ENCODE measurements at regions not wholly inside any gene's neighbourhood (a gene's known extent, or its start where the extent isn't known, plus 50 kb on each side); places are given as distances from the start of the nearest gene placed in this dataset.

GRCh38 chr12:22812531-22812930 lies 187.6 kb downstream of the ETNK1 start:
- H3K4me2 ChIP-seq (ENCODE audit: control insufficient read depth, insufficient read depth): no peak overlapping the region
- DNase-seq (ENCODE audit: low read depth, low spot score) (no peak), FAIRE-seq (no peak), ATAC-seq (no peak)
- H3K4me1 ChIP-seq (ENCODE audit: control insufficient read depth, insufficient read depth, low read length): no peaks in the 10 kb centered on the region
- H4K20me1 ChIP-seq (ENCODE audit: control insufficient read depth, insufficient read depth): no peaks in the 10 kb centered on the region
- POLR2A ChIA-PET: no interaction called here
- no peak overlapping the region for H3K27ac ChIP-seq (ENCODE audit: control insufficient read depth, insufficient read depth)
- SMC1A ChIA-PET (ENCODE audit: uncharacterized antibody, unreplicated experiment): interaction anchor here (0.5 kb wide), 1 partner anchor 30 kb away, joined by 3 read pairs; no protein-coding TSS in a partner anchor
- in situ Hi-C loops (cut with MboI): no loop called here
- H3K27me3 ChIP-seq (replicated peaks in 1 of 2; ENCODE audit: control insufficient read depth in 2 of 2, insufficient read depth in 2 of 2, low read length in 1 of 2): no peaks in the 10 kb centered on the region
- TF ChIP-seq RBBP5 (conservative IDR thresholded peaks at IDR 0.05) (no peak), MEF2B (IDR thresholded peaks at IDR 0.05; ENCODE audit: partially characterized antibody, poor library complexity, severe bottlenecking) (no peak), ZNF207 (IDR thresholded peaks at IDR 0.05; ENCODE audit: borderline replicate concordance) (no peak), BHLHE40 (IDR thresholded peaks at IDR 0.05; ENCODE audit: borderline replicate concordance in 1 of 2, low read depth in 2 of 2, low read length in 1 of 2) (no peak), ZBTB40 (IDR thresholded peaks at IDR 0.05; ENCODE audit: borderline replicate concordance) (no peak), STAT3 (IDR thresholded peaks at IDR 0.05; ENCODE audit: low read depth, low read length) (no peak)
- no peaks in the 10 kb centered on the region for H3K36me3 ChIP-seq (ENCODE audit: control insufficient read depth in 2 of 2, insufficient read depth in 2 of 2, low read length in 1 of 2)
- H3K9me3 ChIP-seq (replicated peaks; ENCODE audit: control insufficient read depth, insufficient read depth, low read length): no peaks in the 10 kb centered on the region
- RAD21 ChIA-PET (ENCODE audit: unreplicated experiment): no interaction called here
- H3K4me3 ChIP-seq: no peak overlapping the region
- no peak overlapping the region for H3K9ac ChIP-seq (ENCODE audit: control insufficient read depth, insufficient read depth, low read length)
- H3K79me2 ChIP-seq (ENCODE audit: control insufficient read depth, insufficient read depth, low read length): no peaks in the 10 kb centered on the region
- CTCF ChIA-PET: no interaction called here
- no TSS peak for BruUV-seq (replicated peaks)
- intact Hi-C loops (cut with micrococcal nuclease; ENCODE audit: unreplicated experiment): no loop called here
- no peak overlapping the region for H2AFZ ChIP-seq (ENCODE audit: control insufficient read depth, low read depth, low read length)
- 68% methylated on average over 5 of the region's 5 CpGs for WGBS (ENCODE audit: insufficient coverage, insufficient replicate concordance, low lambda C conversion rate, missing lambda C conversion rate)
